ENCODE measurements at regions not wholly inside any gene's neighbourhood (a gene's known extent, or its start where the extent isn't known, plus 50 kb on each side); places are given as distances from the start of the nearest gene placed in this dataset.

- Histone ChIP-seq H3K27ac (no peak overlapping the region), H4K20me1 (no peaks in the 10 kb centered on the region), H3K4me2 (no peak overlapping the region), H3K27me3 (no peaks in the 10 kb centered on the region), H3K4me1 (no peaks in the 10 kb centered on the region), H3K4me3 (no peak overlapping the region), H3K9me3 (0 out of 2 replicates have a peak, but pooled peaks cover 3% of the 10 kb centered on the region), H3K36me3 (no peaks in the 10 kb centered on the region), H3K9ac (no peak overlapping the region)
- TF ChIP-seq Cebpa-rat (IDR thresholded peaks at IDR 0.05) = no peak
These were observed 248.2 kb downstream of the C12orf42 start for GRCh38 chr12:103247531-103247930.

- Histone ChIP-seq H3K4me1 (no peaks in the 10 kb centered on the region), H3K27ac (no peak overlapping the region), H3K9ac (no peak overlapping the region), H3K9me3 (0 out of 2 replicates have a peak, but pooled peaks cover 3% of the 10 kb centered on the region), H3K27me3 (no peaks in the 10 kb centered on the region), H3K36me3 (no peaks in the 10 kb centered on the region), H3K4me3 (no peak overlapping the region), H4K20me1 (no peaks in the 10 kb centered on the region), H3K4me2 (no peak overlapping the region)
- TF ChIP-seq Cebpa-rat (IDR thresholded peaks at IDR 0.05) = no peak
These were observed 246.2 kb downstream of the C12orf42 start for GRCh38 chr12:103249607-103250006.

GRCh38 chr12:103250487-103250886 lies 245.3 kb downstream of the C12orf42 start:
- no peak overlapping the region for H3K9ac ChIP-seq
- 0 out of 2 replicates have a peak, but pooled peaks cover 3% of the 10 kb centered on the region for H3K9me3 ChIP-seq
- H3K36me3 ChIP-seq = no peaks in the 10 kb centered on the region
- no peaks in the 10 kb centered on the region for H3K4me1 ChIP-seq
- no peak overlapping the region for H3K4me2 ChIP-seq
- H3K4me3 ChIP-seq = no peak overlapping the region
- H3K27me3 ChIP-seq = no peaks in the 10 kb centered on the region
- no peaks in the 10 kb centered on the region for H4K20me1 ChIP-seq
- TF ChIP-seq Cebpa-rat (IDR thresholded peaks at IDR 0.05) = no peak
- no peak overlapping the region for H3K27ac ChIP-seq

Data from BLaER1 (cell line).